Heart left ventricle (tissue), 16 donors: ENCODE measurements at regions not wholly inside any gene's neighbourhood (a gene's known extent, or its start where the extent isn't known, plus 50 kb on each side); places are given as distances from the start of the nearest gene placed in this dataset.

Experiments used
- ATAC-seq, 4 donors: fragments of 200-7000 bp; cut with Tn5 transposase; one replicate each; pipeline ENCODE4 v1.9.1; 2020 to 2022; ENCODE audit warnings: moderate library complexity in 4 of 4, mild to moderate bottlenecking in 3 of 4, moderate number of reproducible peaks in 1 of 4
- DNase-seq, 5 donors: peaks; one replicate each; pipeline ENCODE4 v3.0.0-alpha.2; 2020
- H3K27ac ChIP-seq, 12 donors: fragments of 200-600 bp; sonication (generic) in 4 of 12; one replicate each; pipeline versions ENCODE4 v1.5.0 to v1.8.0; 2016 to 2022; ENCODE audit warnings: mild to moderate bottlenecking in 2 of 12
- H3K27me3 ChIP-seq, 9 donors: fragments of 200-600 bp; sonication (generic) in 2 of 9; one replicate each; pipeline versions ENCODE4 v1.5.1 to v1.8.0; 2016 to 2022; ENCODE audit warnings: mild to moderate bottlenecking in 3 of 9
- H3K36me3 ChIP-seq, 9 donors: fragments of 200-600 bp; sonication (generic) in 2 of 9; one replicate each; pipeline versions ENCODE4 v1.5.0 to v1.8.0; 2018 to 2022; ENCODE audit warnings: mild to moderate bottlenecking in 2 of 9
- H3K4me1 ChIP-seq, 12 donors: fragments of 200-600 bp; sonication (generic) in 4 of 12; one replicate each; pipeline versions ENCODE4 v1.5.0 to v1.8.0; 2016 to 2022; ENCODE audit warnings: mild to moderate bottlenecking in 3 of 12
- H3K4me3 ChIP-seq, 12 donors: fragments of 200-600 bp; sonication (generic) in 4 of 12; one replicate each; pipeline versions ENCODE4 v1.5.0 to v1.8.0; 2017 to 2022; ENCODE audit warnings: mild to moderate bottlenecking in 9 of 12, moderate library complexity in 4 of 12
- H3K9me3 ChIP-seq, 12 donors: fragments of 200-600 bp; sonication (generic) in 4 of 12; one replicate each; pipeline versions ENCODE4 v1.5.0 to v1.8.0; 2016 to 2022; ENCODE audit warnings: mild to moderate bottlenecking in 1 of 12
- POLR2A ChIP-seq, 2 donors: fragments of 450-650 bp; IDR thresholded peaks; one replicate each; pipeline ENCODE4 v1.6.1; 2017; ENCODE audit warnings: antibody characterized with exemption in 2 of 2, mild to moderate bottlenecking in 2 of 2, moderate library complexity in 2 of 2
- WGBS, 4 donors: extraction: QIAGEN DNeasy Blood & Tissue Kit in 2 of 4; methylation state at CpG; one replicate each; pipeline versions ENCODE4 v1.1.5 to v1.1.7; 2013 to 2018; 5-methylcytosine and 5-hydroxymethylcytosine counted together
- intact Hi-C, 10 donors: fragments of 100-400 bp; cut with DNase I; formaldehyde crosslinking; loops; one replicate each; pipeline versions ENCODE4 v1.11.1 to v1.14.2; 2022
- TF ChIP-seq, protein P1 (sequence below), 12 donors: fragments of 200-600 bp; sonication (generic) in 4 of 12; IDR thresholded peaks; one replicate each; pipeline versions ENCODE4 v1.5.0 to v1.8.0; 2018 to 2022; ENCODE audit warnings: antibody characterized with exemption in 12 of 12, mild to moderate bottlenecking in 5 of 12
- donor health status: ischemic (EF 13 %, LVEDD 7.1; RV severe dilation, severe dysfunction).
- donor health status: healthy with polysubstance abuse.
- donor health status: DM: no; HTN: yes; CAD: no.
- donor health status: DM: no; HTN: no; CAD: no.
- donor health status: ischemic (EF 25% LVEDD 6.9; RV normal size, moderate dysfunction).
- donor health status: ischemic (EF 25% LVEDD 5.7; RV mildly dilated, moderate dysfunction).
- donor health status: healthy.
- donor health status: DM: yes; HTN: yes; CAD: no.
- donor health status: ischemic (EF 35%, LVEDD 5.7; RV mildly dilated, moderate dysfunction).
- donor health status: nonischemic (EF 11% LVEDD 7.7; RV severe dilation, severe dysfunction).
- donor health status: DM: yes; HTN: yes; CAD: no.
- donor health status: PGD.
- donor health status: ischemic (EF 29% LVEDD 5.4; RV normal size, mild dysfunction).
- donor health status: nonischemic (EF 23%, LVEDD 6.1; RV moderate dilation, normal function).

DNA sequence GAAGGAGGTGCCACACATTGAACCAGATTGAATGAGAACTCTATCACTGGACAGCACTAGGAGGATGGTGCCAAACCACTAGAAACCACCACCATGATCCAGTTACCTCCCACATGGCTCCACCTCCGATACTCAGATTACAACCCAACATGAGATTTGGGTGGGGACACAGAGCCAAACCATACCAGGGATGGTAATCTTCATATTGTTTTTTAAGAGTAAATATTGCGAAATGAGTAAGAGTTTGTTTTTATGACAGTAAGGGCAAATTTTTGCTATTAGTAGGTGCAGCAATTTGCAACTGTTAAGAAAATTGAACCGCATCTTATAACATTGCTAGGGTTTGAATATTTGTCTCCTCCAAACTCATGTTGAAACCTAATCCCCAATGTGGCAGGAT, 891.5 kb downstream of the NLGN4X start:
- H3K4me3 ChIP-seq = no peak overlapping the region
- TF ChIP-seq, protein P1, sequence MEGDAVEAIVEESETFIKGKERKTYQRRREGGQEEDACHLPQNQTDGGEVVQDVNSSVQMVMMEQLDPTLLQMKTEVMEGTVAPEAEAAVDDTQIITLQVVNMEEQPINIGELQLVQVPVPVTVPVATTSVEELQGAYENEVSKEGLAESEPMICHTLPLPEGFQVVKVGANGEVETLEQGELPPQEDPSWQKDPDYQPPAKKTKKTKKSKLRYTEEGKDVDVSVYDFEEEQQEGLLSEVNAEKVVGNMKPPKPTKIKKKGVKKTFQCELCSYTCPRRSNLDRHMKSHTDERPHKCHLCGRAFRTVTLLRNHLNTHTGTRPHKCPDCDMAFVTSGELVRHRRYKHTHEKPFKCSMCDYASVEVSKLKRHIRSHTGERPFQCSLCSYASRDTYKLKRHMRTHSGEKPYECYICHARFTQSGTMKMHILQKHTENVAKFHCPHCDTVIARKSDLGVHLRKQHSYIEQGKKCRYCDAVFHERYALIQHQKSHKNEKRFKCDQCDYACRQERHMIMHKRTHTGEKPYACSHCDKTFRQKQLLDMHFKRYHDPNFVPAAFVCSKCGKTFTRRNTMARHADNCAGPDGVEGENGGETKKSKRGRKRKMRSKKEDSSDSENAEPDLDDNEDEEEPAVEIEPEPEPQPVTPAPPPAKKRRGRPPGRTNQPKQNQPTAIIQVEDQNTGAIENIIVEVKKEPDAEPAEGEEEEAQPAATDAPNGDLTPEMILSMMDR (IDR thresholded peaks at IDR 0.05) = no peak
- no peak for TF ChIP-seq POLR2A (IDR thresholded peaks at IDR 0.05)
- H3K4me1 ChIP-seq = no peaks in the 10 kb centered on the region
- H3K9me3 ChIP-seq = peaks cover 0 to 14% (median 0%) of the 10 kb centered on the region in 12 donors
- intact Hi-C loops = no loop called here
- H3K27ac ChIP-seq = no peak overlapping the region
- no peak for DNase-seq
- H3K27me3 ChIP-seq = no peaks in the 10 kb centered on the region
- WGBS, 4 donors = 84 to 94% (median 91%) methylated on average over 3 of the region's 3 CpGs
- H3K36me3 ChIP-seq = no peaks in the 10 kb centered on the region
- ATAC-seq = no peak

DNA sequence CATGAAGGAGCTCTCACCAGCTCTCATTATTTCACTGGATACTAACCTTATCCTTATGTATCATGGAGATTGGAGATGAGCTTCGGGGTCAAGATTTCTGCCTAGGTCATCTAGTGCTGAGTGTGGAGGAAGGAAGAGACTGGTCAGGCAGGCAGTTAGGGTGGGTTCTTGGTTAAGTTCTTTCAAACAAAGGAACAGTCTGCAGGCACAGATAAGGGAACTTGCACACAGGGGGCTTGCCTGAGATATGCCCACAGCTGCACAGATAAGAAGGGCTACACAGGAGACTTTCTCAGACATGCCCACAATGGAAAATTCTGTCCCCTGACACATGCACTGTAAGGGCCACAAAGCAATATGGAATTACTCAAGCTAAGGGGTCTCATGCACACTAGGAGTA, 904.1 kb downstream of the NLGN4X start:
- intact Hi-C loops = no loop called here
- no peak overlapping the region for H3K4me3 ChIP-seq
- no peak for TF ChIP-seq POLR2A (IDR thresholded peaks at IDR 0.05)
- peaks cover 0 to 1% (median 0%) of the 10 kb centered on the region in 12 donors for H3K9me3 ChIP-seq
- no peaks in the 10 kb centered on the region for H3K27me3 ChIP-seq
- H3K27ac ChIP-seq = no peak overlapping the region
- H3K4me1 ChIP-seq = no peaks in the 10 kb centered on the region
- ATAC-seq (no peak), DNase-seq (no peak)
- WGBS, 4 donors = 32 to 67% (median 49%) methylated on average over 1 of the region's 1 CpG
- H3K36me3 ChIP-seq = no peaks in the 10 kb centered on the region

DNA sequence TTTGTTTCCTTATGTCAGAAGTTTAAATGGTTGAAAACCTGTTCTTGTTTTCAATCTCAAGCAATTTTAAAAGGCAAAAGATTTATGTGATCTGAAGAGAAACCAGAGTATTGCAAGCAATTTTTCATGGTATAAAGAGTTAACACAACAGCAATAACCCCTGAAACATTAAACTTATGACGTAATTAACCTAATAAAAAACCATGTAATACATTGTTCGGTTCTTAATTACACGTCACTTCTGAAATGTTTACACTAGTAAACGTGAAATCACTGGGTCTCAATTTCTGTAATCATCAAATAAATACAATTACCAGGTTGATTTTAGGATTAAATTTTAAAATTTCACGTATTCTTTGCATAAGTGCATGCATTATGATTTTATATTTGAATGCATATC, 914.5 kb downstream of the NLGN4X start:
- Histone ChIP-seq H3K9me3 (no peaks in the 10 kb centered on the region), H3K27ac (no peak overlapping the region), H3K4me1 (no peaks in the 10 kb centered on the region), H3K36me3 (no peaks in the 10 kb centered on the region), H3K4me3 (no peak overlapping the region), H3K27me3 (no peaks in the 10 kb centered on the region)
- TF ChIP-seq, protein P1 (IDR thresholded peaks at IDR 0.05) = no peak
- no peak for TF ChIP-seq POLR2A (IDR thresholded peaks at IDR 0.05)
- intact Hi-C loops = no loop called here
- ATAC-seq = no peak
- 67 to 76% (median 72%) methylated on average over 5 of the region's 5 CpGs for WGBS, 4 donors
- DNase-seq = no peak

DNA sequence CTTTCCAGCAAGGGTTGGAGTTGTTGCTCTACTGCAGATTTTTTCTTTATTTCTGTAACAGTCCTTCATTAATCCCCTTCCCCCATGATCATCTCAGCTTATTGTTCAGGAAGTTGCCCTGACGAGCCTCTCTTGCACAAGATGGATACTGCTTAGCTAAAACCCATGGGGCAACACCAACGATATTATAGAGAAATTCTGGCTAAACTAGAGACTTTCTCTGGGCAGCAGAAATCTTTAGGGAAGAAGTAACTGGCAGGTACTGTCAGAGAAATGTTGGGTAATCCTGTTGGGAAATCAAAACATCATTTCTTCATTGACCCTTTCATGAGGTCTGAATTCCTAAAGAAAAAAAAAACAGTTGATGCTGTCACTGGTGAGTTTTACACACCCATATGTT, 921.3 kb downstream of the NLGN4X start:
- no peaks in the 10 kb centered on the region for H3K36me3 ChIP-seq
- ATAC-seq = no peak
- no peaks in the 10 kb centered on the region for H3K9me3 ChIP-seq
- no peak overlapping the region for H3K4me3 ChIP-seq
- DNase-seq = no peak
- no peaks in the 10 kb centered on the region for H3K27me3 ChIP-seq
- whole genome bisulfite sequencing, 4 donors = 46 to 60% (median 50%) methylated on average over 2 of the region's 2 CpGs
- no peaks in the 10 kb centered on the region for H3K4me1 ChIP-seq
- intact Hi-C loops = no loop called here
- TF ChIP-seq, protein P1 (IDR thresholded peaks at IDR 0.05) = no peak
- TF ChIP-seq POLR2A (IDR thresholded peaks at IDR 0.05) = no peak
- no peak overlapping the region for H3K27ac ChIP-seq

DNA sequence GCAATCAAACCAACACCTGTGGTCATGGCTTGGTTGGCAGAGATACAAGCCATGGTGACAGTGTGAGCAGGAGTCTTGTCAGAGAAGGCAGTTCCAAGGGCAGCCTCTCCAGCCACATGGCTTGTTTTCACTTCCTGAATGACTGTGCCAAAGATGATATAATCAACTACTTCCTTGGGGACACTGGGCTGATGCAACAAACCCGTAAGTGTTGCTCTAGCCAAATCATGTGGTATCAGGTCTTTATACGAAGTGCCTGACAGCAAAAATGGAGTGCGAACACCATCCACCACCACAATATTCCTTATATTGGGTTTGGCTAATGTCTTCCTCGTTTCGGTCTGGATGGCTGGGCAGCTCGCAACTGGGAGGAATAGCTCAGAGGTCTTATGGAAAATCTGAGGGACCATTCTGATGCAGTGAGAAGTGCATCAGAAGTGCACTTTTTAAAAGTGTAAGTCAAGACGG, 922.0 kb downstream of the NLGN4X start:
- no peak overlapping the region for H3K27ac ChIP-seq
- peak in 2 of 4 donors; percentile 31 to 39 for ATAC-seq
- H3K36me3 ChIP-seq = no peaks in the 10 kb centered on the region
- TF ChIP-seq, protein P1 (IDR thresholded peaks at IDR 0.05) = no peak
- no peak for TF ChIP-seq POLR2A (IDR thresholded peaks at IDR 0.05)
- no peak for DNase-seq
- intact Hi-C loops = no loop called here
- H3K4me3 ChIP-seq = no peak overlapping the region
- H3K4me1 ChIP-seq = no peaks in the 10 kb centered on the region
- no peaks in the 10 kb centered on the region for H3K9me3 ChIP-seq
- 75 to 84% (median 78%) methylated on average over 7 of the region's 7 CpGs for WGBS, 4 donors
- H3K27me3 ChIP-seq = no peaks in the 10 kb centered on the region
